HG03066 (cell line): ENCODE measurements at regions not wholly inside any gene's neighbourhood (a gene's known extent, or its start where the extent isn't known, plus 50 kb on each side); places are given as distances from the start of the nearest gene placed in this dataset.
"Not testable (repeated sequence)": the region's sequence is repeated elsewhere in the genome, so short reads cannot be mapped to it uniquely, and the experiment has no call there.

Source experiments
- ATAC-seq: cut with Tn5 transposase; IDR thresholded peaks from one replicate; pipeline ENCODE4 v1.9.1; 2021; ENCODE audit warnings: low read depth; ENCODE audit not compliant: unreplicated experiment

DNA sequence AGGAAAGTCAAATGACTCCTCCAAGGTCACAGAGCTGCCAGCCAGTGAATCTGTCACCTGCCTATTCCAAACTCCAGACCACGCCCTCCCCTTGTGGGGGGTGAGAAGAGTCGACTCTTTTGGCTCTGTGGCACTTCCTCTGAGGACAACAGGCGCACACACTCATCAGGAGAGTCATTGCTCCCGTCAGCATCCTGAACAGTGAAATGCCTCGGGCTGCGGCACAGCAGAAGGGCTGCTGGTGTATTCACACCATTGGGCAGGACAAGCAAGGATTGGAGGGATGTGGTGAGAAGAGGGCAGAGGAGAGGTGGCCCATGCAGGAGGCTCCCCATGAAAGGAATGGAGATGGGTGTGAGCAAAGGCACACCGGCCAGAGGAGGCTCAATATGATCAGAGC is 239.0 kb downstream of the TOMM20 start:
- no peak for ATAC-seq

DNA sequence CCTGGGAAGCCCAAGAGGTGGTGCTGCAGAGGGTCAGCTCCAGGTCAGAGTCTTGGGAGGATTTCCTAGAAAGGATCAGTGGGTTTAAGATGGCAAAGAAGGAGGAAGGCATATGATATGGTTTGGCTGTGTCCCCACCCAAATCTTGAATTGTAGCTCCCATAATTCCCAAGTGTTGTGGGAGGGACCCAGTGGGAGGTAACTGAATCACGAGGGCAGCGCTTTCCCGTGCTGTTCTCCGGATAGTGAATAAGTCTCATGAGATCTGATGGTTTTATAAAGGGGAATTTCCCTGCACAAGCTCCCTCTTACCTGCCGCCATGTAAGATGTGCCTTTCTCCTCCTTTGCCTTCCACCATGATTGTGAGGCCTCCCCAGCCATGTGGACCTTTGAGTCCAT is 240.4 kb downstream of the TOMM20 start:
- not testable (repeated sequence) for ATAC-seq

DNA sequence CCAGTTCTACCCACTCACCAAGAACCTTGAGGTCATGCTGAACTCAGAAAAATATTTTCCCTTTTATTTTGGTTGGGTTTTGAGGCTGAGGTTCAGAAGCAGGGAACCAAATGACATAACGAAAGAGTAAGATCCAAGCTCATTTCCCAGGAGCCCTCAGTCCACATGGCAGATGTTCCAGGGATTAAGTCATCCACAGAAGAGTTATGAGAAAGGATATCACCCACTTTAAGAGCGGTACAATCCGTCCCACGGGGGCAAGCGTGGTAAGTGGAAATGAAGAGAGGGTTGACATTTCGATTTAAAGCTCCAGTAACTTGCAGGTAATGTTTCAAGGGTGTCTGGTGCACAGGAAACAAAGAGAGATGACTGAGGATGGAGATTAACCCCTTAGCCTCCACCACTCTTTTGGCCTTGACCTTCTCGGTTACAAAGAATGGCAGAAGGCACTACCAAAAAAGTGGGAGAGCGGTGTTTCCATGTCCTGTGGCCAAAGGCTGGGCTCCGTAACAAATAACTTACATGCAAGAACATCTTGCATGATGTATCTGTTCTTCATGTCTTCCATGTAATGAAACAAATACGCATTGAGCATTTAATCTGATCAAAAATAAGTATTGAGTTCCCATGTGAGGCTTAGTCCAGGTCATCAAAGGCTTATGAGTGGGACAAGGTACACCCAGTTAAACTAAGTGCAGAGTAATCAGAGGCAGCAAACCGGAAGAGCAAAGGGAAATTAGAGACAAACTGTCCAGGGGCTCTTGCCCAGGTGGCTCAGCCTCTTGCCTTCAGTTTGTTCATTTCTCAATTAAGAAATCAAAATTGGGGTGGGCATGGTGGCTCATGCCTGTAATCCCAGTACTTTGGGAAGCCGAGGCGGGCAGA is 241.4 kb downstream of the TOMM20 start:
- no peak for ATAC-seq

DNA sequence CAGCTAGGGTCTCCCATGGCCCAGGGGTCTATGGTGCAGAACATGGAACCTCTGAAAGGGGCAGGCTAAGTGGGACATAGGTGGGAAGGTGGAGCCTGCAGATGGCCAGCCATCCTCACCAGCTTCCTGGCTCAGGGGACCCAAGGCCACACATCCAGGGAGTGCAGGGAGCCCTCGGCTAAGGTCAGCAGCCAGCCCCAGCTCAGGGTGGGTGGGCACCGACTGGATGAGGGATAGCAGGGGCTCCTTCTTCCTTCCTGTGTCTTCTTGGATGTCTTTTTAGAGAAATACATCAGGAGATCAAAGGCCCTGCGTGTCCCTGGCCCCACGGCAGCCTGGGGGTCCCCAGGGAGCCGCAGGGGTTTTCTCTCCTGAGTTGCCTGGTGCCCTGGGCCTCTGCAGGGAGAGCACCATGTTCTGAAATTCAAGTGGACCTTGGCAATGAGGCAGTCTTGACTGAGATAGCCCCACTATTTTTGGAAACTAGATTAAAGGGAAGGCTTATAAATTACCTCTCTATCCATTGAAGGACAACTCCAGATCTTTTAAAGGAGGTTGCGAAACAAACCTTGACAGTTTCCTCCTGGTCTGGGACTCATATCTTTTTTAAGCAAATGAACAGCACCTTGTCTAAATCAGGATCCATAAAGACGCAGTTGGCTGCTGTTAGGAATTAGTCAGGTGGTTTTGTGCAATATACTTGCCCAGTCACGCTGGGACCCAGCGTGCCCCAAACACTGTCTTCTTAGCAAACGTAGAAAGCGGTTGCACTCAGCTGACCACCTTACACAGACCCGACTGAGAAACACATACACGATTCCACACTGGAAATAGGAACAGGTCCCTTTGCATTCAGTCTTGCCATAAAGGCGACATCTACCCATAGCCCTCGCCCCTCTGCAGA is 242.3 kb downstream of the TOMM20 start:
- no peak for ATAC-seq

DNA sequence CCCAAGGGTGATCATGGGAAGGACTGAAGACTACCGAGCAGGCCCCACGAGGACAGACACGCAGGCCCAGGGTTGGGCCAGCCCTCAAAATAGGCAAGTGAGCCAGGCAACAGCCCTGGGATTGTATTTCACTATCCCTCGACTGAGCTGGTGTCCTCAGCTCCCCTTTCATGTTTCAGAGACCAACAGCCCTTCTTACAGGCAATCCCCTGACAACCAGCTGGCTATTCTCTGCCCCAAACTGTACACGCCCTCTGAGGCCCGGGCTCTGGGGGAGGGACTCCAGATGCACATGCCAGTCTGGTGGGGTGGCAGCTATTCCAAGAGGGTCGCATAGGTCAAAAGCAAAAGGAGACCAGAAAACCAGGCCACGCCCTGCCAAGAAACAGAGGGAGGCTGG is 243.0 kb downstream of the TOMM20 start:
- ATAC-seq: no peak

DNA sequence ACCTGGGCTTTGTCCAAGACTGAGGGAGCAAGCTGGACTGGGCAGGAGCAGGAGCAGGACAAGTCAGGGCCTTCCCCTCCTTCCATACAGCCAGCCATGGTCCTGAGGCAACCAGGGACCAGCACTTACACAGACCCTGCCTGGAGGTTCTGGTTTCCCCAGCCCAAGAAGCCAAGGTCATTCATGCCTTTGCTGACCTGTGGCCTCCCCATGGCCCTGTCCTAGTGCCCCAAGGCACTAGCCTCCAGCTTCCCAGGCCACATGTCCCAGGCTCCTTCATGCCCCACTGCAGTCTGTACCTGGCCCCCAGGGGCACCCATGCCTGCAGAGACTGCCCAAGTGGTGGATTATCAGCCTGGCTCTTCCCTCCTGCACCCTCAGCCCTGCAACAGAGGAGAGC is 243.9 kb downstream of the TOMM20 start:
- no peak for ATAC-seq

DNA sequence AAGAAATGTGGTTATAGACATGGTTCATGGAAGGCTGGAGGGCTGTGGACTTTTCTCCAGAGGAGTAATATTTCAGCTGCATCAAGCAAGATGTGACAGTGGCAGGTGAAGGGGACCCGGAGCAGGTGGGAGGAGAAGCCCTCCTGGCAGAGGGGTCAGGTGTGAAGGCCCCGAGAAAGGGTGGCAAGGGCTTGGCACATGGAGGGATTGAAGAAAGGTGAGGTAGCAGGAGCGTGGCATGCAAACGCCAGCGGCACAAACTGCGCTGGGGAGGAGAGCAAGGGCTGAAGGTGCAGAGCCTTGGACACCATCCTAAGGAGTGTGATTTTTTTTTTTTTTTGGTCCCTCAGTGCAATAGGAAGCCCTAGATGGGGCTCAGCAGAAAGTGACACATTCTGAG is 244.6 kb downstream of the TOMM20 start:
- no peak for ATAC-seq

DNA sequence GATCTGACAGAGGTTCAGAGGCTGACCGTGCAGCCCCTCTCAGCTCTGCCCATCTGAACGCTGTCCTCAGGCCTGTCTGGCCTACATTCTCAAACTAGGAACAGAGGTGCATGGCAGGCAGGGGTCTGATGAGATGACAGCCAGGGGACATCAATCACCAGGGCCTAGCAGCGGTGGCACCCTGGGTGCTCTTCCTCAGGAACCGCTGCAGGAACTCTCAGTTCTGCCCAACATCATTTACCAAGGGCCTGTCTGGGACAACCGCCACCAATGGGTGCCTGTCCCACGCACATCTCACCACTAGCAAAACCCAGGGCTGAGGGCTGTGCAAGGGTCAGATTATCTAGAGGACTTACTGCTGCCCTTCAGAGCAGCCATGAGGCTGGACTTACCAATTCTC is 245.7 kb downstream of the TOMM20 start:
- no peak for ATAC-seq

DNA sequence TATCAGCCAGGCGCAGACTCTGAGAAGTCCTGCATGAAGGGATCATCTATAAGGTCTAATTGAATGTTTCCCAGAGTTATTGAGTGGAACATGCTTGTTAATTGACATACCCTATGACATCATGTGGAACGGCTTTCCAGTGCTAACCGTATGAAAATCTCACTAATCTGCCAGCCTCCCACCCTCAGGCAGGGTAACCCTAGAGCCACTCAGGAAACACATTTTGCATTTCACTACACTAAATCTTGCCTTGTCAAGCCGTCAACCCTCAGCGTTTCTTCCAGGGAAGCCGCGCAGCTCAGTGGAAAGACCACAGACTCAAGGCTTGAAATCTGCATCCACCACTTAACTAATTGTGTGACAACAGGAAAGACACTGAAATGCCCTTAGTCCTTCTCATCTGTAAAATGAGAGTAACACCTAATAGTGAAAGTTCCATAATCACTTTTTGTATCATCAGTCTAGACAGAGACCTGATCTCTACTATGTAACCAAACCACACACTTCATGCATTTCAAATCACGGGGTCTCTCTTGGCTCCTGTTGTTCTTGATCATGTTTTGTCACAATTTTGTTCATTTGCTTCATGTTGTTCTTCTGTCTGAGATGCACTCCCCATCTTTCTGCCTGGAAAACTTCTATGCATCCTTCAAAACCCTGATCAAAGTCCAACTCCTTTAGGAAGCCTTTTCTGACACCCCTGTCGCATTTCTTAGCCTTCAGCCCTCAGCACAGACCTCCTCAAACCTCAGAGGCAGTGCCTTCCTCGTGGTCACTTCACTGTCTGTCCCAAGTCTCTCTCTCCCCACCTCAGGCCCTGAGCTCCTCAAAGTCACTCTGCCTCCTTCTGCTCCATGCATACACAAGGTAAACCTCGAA is 246.5 kb downstream of the TOMM20 start:
- ATAC-seq: peak; percentile 90

DNA sequence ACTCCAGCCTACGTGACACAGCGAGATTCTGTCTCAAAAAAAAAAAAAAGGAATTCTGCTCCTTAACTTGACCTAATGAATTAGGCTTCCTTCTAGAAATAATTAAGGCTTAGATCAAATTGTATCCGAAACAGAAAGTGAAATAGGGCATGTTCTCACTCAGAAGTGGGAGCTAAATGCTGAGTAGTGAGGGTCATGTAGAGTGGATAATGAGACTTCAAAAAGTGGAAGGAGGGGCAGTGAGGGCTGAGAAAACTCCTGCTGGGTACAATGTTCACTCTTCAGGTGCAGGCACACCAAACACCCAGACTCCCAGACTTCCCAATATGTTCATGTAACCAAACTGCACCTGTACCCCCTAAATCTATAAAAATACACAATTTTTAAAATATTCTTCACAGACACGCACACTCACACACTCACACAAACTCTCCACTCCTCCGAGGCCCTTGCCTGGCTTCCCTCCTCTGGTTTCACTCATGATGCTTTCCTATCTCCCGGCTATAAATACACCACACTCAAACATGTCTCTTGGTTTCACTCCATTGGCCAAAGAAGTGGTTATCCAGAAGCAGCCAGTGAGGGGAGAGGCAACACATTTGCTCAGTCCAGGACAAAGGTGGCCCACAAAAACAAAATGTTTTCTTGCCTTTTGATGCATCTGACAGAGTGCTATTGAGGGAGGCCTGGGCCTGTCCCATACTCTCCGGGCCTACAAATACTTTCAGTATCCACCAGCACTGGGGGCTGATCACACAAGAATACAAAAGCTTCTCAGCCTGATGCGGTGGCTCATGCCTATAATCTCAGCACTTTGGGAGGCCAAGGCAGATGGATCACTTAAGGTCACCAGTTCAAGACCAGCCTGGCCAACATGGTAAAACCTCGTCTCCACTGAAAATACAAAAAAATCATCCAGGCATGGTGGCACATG is 249.2 kb downstream of the TOMM20 start:
- no peak for ATAC-seq

DNA sequence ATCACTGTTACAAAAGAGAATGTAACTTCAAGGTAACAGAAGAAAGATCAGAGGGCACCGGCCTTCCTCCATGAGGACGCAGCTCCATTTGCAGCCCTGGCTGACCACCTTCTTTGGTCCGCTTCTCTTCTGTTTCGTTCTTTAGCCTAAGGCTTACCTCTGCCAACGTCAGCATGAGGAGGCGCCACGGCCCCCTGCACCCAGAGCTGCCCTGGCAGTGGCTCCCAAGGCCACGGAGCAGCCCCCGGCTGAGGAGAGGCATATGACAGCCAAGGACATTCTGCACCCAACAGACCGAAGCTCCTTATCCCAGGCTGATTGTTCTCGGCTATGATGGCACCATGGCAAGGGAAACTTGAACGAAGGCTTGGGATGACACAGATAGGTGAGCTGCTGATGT is 250.3 kb downstream of the TOMM20 start:
- no peak for ATAC-seq

DNA sequence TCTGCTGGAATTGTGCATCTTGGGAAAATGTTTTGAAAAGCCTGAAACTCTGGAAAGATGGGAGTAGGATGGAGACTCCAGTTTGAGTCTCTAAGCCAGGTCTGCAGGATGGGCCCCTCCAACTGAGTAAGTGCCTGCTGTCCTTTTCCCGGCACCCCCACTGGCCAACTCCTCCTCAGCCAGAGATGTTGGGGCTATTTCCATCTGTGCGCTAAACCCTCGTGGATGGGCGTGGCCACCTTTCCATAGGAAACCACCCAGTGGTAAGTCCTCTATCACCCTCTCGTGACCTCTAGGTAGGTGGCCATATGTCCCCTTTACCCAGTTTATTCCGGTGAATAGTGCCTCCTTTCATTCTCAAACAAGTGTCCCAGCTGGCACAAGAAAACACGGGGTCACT is 250.9 kb downstream of the TOMM20 start:
- no peak for ATAC-seq

DNA sequence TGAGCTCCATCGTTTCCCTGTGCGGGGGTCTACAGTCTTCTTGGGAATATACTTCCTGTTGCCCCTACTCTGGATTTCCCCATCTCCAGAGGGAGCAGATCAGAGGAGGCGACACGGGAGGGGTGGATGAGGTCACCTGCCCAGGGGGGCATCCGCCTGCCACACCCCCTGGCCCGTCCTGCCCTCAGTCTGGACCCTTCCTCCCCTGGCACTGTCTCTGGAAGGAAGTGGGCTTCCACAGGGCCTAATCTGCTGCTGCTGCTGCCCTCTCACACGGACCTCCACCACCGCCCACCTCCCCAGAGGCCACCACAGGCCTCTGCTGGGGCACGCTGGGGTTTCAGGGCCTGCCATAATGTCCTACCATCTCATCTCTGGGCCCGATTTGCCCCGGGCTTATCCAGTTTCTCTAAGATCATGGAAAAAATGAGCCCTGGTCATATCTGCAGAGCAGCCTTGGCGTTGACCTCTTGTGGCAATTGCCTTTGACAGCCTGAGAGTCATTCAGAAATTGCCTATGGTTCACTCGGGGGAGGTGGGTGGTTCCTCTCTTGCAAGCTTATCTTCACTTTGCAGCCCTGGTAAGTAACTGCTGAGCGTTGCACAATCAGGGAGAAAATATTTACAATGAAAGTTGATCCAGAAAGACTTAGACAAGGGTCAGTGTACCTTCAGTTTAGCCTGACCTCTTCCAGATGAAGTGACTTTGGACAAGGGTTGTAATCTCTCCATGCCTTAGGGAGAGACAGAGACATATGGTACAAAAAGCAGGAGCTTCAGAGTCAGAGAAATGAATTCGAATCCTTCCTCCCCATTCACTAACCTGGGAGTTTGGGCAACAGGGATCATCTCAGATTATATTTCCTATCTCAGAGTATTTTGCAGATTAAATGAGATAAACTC is 252.4 kb downstream of the TOMM20 start:
- ATAC-seq: no peak

DNA sequence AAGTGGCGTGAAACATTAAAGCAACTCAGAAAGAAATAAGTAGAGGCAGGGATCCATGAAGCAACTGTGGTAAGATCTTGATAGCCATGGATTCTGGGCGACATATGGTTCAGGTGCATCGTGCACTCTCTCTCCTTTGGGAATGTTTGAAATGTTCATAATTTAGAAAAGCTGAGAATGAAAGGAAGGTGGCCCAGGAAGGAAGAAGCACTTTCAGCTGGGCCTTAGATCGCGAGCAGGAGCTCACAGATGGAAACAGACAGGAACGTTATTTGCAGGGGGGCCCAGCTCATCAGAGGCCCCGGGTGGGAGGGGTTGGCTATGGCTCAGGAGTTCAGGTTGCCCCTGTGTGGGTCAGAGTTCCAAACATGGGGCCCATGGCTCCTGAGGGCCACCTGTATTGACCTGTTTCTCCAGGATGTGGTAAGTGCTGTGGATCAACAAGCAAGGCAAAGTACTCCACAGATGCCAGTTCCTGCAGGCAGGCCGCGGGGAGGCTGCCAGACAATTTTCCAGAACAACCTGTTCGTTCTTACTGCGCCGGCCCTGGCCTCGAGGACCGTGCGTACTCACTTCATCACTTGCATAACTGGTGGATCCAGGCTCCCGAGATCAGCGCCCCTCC is 253.2 kb downstream of the TOMM20 start:
- no peak for ATAC-seq

DNA sequence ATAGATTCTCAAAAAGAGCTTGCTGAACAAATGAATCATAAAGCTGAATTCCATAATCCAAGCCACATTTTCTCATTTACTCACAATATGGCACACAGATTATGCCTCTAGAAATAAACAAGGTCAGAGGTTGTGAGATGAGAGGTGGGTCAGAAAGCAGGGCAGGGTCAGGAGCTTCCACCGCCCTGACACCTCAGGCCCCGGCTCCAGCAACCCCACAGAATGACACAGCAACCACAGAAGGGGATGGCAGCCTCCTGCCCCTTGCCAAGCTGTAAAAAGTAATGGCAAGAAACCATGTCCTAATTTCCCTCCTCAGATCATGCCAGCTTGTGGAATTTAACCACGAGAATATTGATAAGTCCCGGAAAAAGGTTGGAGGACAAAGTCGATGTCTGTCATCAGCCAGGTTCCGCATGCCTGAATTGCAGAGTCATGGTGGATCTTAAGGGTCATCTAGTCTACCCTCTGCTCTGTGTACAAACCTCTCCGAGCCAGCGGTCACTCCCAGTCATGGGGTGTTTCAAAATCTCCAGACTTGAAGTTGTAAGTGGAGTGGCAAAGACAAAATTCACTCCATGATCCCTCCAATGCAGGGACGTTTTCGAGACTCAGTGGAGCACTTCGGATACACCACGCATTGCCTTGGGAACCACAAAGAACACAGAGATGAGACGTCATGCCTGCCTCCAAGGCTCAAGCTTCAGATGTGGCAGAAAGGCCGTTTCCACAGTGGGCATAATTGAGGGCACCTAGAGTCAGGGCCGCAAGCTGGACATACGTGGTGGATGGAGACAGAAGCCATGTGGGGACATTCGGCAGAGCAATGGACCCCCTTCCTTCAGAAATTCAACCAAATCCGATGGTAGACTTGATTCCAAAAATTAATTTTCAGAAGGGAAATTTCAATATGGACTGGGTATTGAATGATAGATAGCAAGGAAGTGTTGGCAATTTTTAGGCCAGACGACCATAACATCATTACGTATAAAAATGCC is 254.0 kb downstream of the TOMM20 start:
- no peak for ATAC-seq

DNA sequence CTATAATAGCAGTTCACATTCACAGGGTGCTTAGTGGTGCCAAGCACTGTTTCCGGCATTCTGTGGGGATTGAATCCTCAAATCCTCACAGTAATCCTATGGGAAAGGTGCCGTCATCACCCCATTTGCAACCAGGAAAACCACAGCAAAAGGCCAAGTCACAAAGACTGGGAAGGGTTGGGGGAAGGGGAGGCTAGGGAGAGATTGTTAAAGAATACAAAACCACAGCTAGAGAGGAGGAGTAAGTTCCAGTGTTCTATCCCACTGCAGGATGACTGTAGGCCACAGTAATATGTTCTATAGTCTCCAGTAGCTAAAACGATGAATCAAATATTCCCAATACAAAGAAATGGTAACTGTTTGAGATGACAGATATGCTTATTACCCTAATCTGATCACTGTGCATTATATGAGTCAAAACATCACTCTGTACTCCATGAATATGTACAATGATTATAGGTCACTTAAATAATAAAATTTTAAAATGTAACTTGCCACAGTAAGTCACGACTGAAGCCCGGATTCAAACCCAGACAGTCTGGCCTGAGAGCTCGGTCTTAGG is 256.8 kb downstream of the TOMM20 start:
- no peak for ATAC-seq
